GF-D8 (cell line): ENCODE measurements at regions not wholly inside any gene's neighbourhood (a gene's known extent, or its start where the extent isn't known, plus 50 kb on each side); places are given as distances from the start of the nearest gene placed in this dataset.

Source experiments
- DNase-seq: peaks from one replicate; lab custom pipeline; 2025; lab: John Stamatoyannopoulos, UW

- DNase-seq = no peak
Observed at GRCh38 chr2:188220535-188220934, 71.1 kb upstream of the GULP1 start.

DNA sequence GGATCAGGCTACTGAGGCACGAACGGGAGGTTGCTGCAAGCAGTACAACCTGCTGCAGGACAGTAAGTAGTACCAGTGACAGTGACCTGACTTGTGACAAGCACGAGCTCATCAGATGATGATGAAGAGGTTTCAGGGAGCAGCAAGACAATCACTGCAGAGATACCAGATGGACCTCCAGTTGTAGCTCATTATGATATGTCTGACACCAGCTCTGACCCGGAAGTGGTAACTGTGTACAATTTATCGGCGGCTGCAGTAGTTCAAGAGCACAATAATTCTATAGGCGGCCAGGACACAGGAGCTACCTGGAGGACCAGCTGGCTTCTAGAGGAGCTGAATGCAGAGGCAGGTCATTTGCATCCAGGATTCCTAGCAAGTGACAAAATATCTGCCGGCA, 64.0 kb upstream of the GULP1 start:
- no peak for DNase-seq

DNA sequence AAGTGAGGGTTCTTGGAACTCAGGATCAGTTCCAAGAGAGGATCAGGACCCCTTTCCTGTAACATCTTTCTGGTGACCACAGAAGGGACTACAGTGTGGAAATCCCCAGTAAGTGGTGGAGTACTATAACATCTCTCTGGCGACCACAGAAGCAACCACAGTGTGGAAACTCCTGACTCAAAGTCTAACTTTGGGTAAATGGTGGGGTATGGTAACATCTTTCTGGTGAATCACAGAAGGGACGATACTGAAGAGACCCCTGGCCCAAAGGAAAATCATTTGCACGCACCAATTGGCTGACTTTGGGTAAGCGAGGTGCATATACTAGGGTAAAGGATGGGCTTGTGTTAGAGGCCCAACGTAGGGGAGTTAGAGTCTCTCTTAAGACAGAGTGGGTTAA, 56.3 kb upstream of the GULP1 start:
- no peak for DNase-seq

GRCh38 chr2:188238386-188238785, 53.3 kb upstream of the GULP1 start:
- no peak for DNase-seq
